Keratinocyte (primary cell): ENCODE measurements at regions not wholly inside any gene's neighbourhood (a gene's known extent, or its start where the extent isn't known, plus 50 kb on each side); places are given as distances from the start of the nearest gene placed in this dataset.

ENCODE experiments used
- DNase-seq: peaks from one replicate; pipeline ENCODE4 v3.0.0-alpha.2; 2011; ENCODE audit warnings: low read depth, missing footprints, low spot score
- FAIRE-seq: peaks from 2 replicates; lab custom pipeline; 2011; peaks lifted over from hg19 to GRCh38; lab: Jason Lieb, UNC
- H2AFZ ChIP-seq: 2 replicates; pipeline ENCODE4 v1.6.0; 2012; ENCODE audit warnings: low read length, control low read depth, inconsistent platforms; ENCODE audit not compliant: control insufficient read depth
- H3K27ac ChIP-seq: 2 replicates; pipeline ENCODE4 v1.5.1; 2011; ENCODE audit warnings: low read length; ENCODE audit not compliant: control insufficient read depth, insufficient read depth
- H3K27me3 ChIP-seq: 3 replicates; pipeline ENCODE4 v1.6.0; 2011; ENCODE audit warnings: low read length; ENCODE audit not compliant: control insufficient read depth, insufficient read depth; ENCODE audit errors: extremely low read depth
- H3K36me3 ChIP-seq, 2 experiments: 2 replicates in 1 of 2; 3 replicates in 1 of 2; pipeline ENCODE4 v1.5.1; 2011; ENCODE audit warnings: low read length in 2 of 2, mild to moderate bottlenecking in 1 of 2; ENCODE audit not compliant: control insufficient read depth in 2 of 2, insufficient read depth in 2 of 2; ENCODE audit errors: extremely low read depth in 1 of 2
- H3K4me1 ChIP-seq: 3 replicates; pipeline ENCODE4 v1.5.1; 2011; ENCODE audit warnings: low read length; ENCODE audit not compliant: control insufficient read depth, insufficient read depth; ENCODE audit errors: extremely low read depth
- H3K4me2 ChIP-seq: 3 replicates; pipeline ENCODE4 v1.6.0; 2011; ENCODE audit warnings: low read depth, low read length; ENCODE audit not compliant: control insufficient read depth, insufficient read depth; ENCODE audit errors: extremely low read depth
- H3K4me3 ChIP-seq, 3 experiments: fragments of 200-600 bp in 1 of 3; sonication (generic) in 1 of 3; 2 replicates in 2 of 3; 3 replicates in 1 of 3; pipeline ENCODE4 v1.5.1; 2011 to 2016; ENCODE audit warnings: low read length in 3 of 3, mild to moderate bottlenecking in 3 of 3, control low read depth in 2 of 3, inconsistent platforms in 1 of 3, low read depth in 1 of 3, mixed read lengths in 1 of 3, mixed run types in 1 of 3, moderate library complexity in 1 of 3; ENCODE audit not compliant: control insufficient read depth in 2 of 3, insufficient read depth in 2 of 3; ENCODE audit errors: extremely low read depth in 1 of 3
- H3K79me2 ChIP-seq: 2 replicates; pipeline ENCODE4 v1.6.0; 2012; ENCODE audit warnings: low read length; ENCODE audit not compliant: control insufficient read depth, insufficient read depth
- H3K9ac ChIP-seq: 3 replicates; pipeline ENCODE4 v1.6.0; 2011; ENCODE audit warnings: low read length; ENCODE audit not compliant: control insufficient read depth, insufficient read depth; ENCODE audit errors: extremely low read depth
- H3K9me1 ChIP-seq: 3 replicates; pipeline ENCODE4 v1.6.0; 2011; ENCODE audit warnings: low read length; ENCODE audit not compliant: control insufficient read depth, insufficient read depth; ENCODE audit errors: extremely low read depth
- H3K9me3 ChIP-seq: 2 replicates; pipeline ENCODE4 v1.5.1; 2012; ENCODE audit warnings: low read depth, low read length; ENCODE audit not compliant: control insufficient read depth
- H4K20me1 ChIP-seq: 3 replicates; pipeline ENCODE4 v1.6.0; 2011; ENCODE audit warnings: low read length; ENCODE audit not compliant: control insufficient read depth, insufficient read depth; ENCODE audit errors: extremely low read depth
- CTCF ChIP-seq, 3 experiments: IDR thresholded peaks in 1 of 3; conservative IDR thresholded peaks in 1 of 3; optimal IDR thresholded peaks in 1 of 3; 2 replicates in 2 of 3; 3 replicates in 1 of 3; pipeline versions ENCODE3 to v1.5.1; 2011; ENCODE audit warnings: low read length in 3 of 3, mild to moderate bottlenecking in 3 of 3, moderate library complexity in 2 of 3, control low read depth in 1 of 3, inconsistent platforms in 1 of 3; ENCODE audit not compliant: insufficient read depth in 2 of 3; ENCODE audit errors: extremely low read depth in 1 of 3
- EZH2 ChIP-seq: IDR thresholded peaks from one replicate; pipeline ENCODE4 v1.6.1; 2012; ENCODE audit warnings: inconsistent platforms, mild to moderate bottlenecking, low read length, moderate library complexity
- dilution Hi-C: fragments of 300-500 bp; cut with MboI; formaldehyde crosslinking; loops from one replicate; pipeline ENCODE4 v1.7.0; 2020; ENCODE audit warnings: low sequenced_read_pairs; ENCODE audit not compliant: extremely low pct_ligation_motif_present

GRCh38 chr1:216926720-216927510 lies 203.7 kb upstream of the ESRRG start:
- no peak for TF ChIP-seq CTCF (optimal IDR thresholded peaks at IDR 0.05 in 1 of 3, IDR thresholded peaks at IDR 0.05 in 1 of 3, conservative IDR thresholded peaks at IDR 0.05 in 1 of 3; ENCODE audit: extremely low read depth in 1 of 3, insufficient read depth in 2 of 3, low read length in 3 of 3)
- no peak for TF ChIP-seq EZH2
- Histone ChIP-seq H3K27me3 (no peaks in the 10 kb centered on the region), H4K20me1 (no peaks in the 10 kb centered on the region), H3K9ac (no peak overlapping the region), H3K4me1 (peaks cover 22% of the 10 kb centered on the region), H3K9me1 (no peaks in the 10 kb centered on the region), H3K27ac (no peak overlapping the region), H3K79me2 (no peaks in the 10 kb centered on the region), H3K4me3 (no peak overlapping the region), H3K36me3 (no peaks in the 10 kb centered on the region), H3K9me3 (no peaks in the 10 kb centered on the region), H2AFZ (no peak overlapping the region), H3K4me2 (no peak overlapping the region)
- dilution Hi-C loops, result no loop called here
- no peak for FAIRE-seq
- no peak for DNase-seq

- Histone ChIP-seq H4K20me1 (no peaks in the 10 kb centered on the region), H3K4me1 (peaks cover 19% of the 10 kb centered on the region), H2AFZ (no peak overlapping the region), H3K9me1 (no peaks in the 10 kb centered on the region), H3K4me2 (no peak overlapping the region), H3K27me3 (no peaks in the 10 kb centered on the region), H3K9me3 (no peaks in the 10 kb centered on the region), H3K79me2 (no peaks in the 10 kb centered on the region), H3K27ac (no peak overlapping the region), H3K36me3 (no peaks in the 10 kb centered on the region), H3K4me3 (no peak overlapping the region), H3K9ac (no peak overlapping the region)
- dilution Hi-C loops, result no loop called here
- peak; percentile 61 for FAIRE-seq
- no peak for DNase-seq
- no peak for TF ChIP-seq CTCF (optimal IDR thresholded peaks at IDR 0.05 in 1 of 3, IDR thresholded peaks at IDR 0.05 in 1 of 3, conservative IDR thresholded peaks at IDR 0.05 in 1 of 3; ENCODE audit: extremely low read depth in 1 of 3, insufficient read depth in 2 of 3, low read length in 3 of 3)
- no peak for TF ChIP-seq EZH2
These were observed 202.9 kb upstream of the ESRRG start for GRCh38 chr1:216925962-216926625.
